GM21515 (cell line): ENCODE measurements at regions not wholly inside any gene's neighbourhood (a gene's known extent, or its start where the extent isn't known, plus 50 kb on each side); places are given as distances from the start of the nearest gene placed in this dataset.

Source experiments
- ATAC-seq: cut with Tn5 transposase; IDR thresholded peaks from one replicate; pipeline ENCODE4 v1.9.1; 2021; ENCODE audit not compliant: unreplicated experiment

- no peak for ATAC-seq
Observed at GRCh38 chr13:63351533-63351932, 1935.9 kb upstream of the PCDH20 start.

GRCh38 chr13:63351081-63351480, 1935.4 kb upstream of the PCDH20 start:
- no peak for ATAC-seq

- ATAC-seq: no peak
Observed at GRCh38 chr13:63345835-63346234, 1930.2 kb upstream of the PCDH20 start.

- ATAC-seq: no peak
Observed at GRCh38 chr13:63344711-63345110, 1929.1 kb upstream of the PCDH20 start.

- no peak for ATAC-seq
Observed at GRCh38 chr13:63337921-63338320, 1922.3 kb upstream of the PCDH20 start.

- no peak for ATAC-seq
Observed at GRCh38 chr13:63337041-63337440, 1921.4 kb upstream of the PCDH20 start.

GRCh38 chr13:63336549-63336948, 1920.9 kb upstream of the PCDH20 start:
- ATAC-seq: no peak

- ATAC-seq: no peak
Observed at GRCh38 chr13:63327584-63327983, 1911.9 kb upstream of the PCDH20 start.

- ATAC-seq: no peak
Observed at GRCh38 chr13:63323441-63323840, 1907.8 kb upstream of the PCDH20 start.

- no peak for ATAC-seq
Observed at GRCh38 chr13:63311587-63311986, 1895.9 kb upstream of the PCDH20 start.

GRCh38 chr13:63308549-63309165, 1893.0 kb upstream of the PCDH20 start:
- ATAC-seq: no peak

GRCh38 chr13:63307228-63307627, 1891.6 kb upstream of the PCDH20 start:
- ATAC-seq: no peak

GRCh38 chr13:63305641-63306133, 1890.0 kb upstream of the PCDH20 start:
- ATAC-seq: no peak

GRCh38 chr13:63304497-63304896, 1888.8 kb upstream of the PCDH20 start:
- ATAC-seq: no peak

GRCh38 chr13:63299866-63300394, 1884.3 kb upstream of the PCDH20 start:
- no peak for ATAC-seq

GRCh38 chr13:63297163-63297562, 1881.5 kb upstream of the PCDH20 start:
- ATAC-seq: no peak

- no peak for ATAC-seq
Observed at GRCh38 chr13:63291701-63292100, 1876.1 kb upstream of the PCDH20 start.

- no peak for ATAC-seq
Observed at GRCh38 chr13:63288576-63288975, 1872.9 kb upstream of the PCDH20 start.

GRCh38 chr13:63287926-63288325, 1872.3 kb upstream of the PCDH20 start:
- ATAC-seq: no peak

GRCh38 chr13:63285426-63285825, 1869.8 kb upstream of the PCDH20 start:
- ATAC-seq: no peak

GRCh38 chr13:63279136-63279535, 1863.5 kb upstream of the PCDH20 start:
- no peak for ATAC-seq

GRCh38 chr13:63274772-63275171, 1859.1 kb upstream of the PCDH20 start:
- ATAC-seq: no peak
